GM10266 (cell line): ENCODE measurements at regions not wholly inside any gene's neighbourhood (a gene's known extent, or its start where the extent isn't known, plus 50 kb on each side); places are given as distances from the start of the nearest gene placed in this dataset.
"Not testable (repeated sequence)": the region's sequence is repeated elsewhere in the genome, so short reads cannot be mapped to it uniquely, and the experiment has no call there.

Source experiments
- DNase-seq: peaks from one replicate; pipeline ENCODE4 v3.0.0; 2012; ENCODE audit errors: extremely low spot score
- TF ChIP-seq, protein P1 (sequence below): IDR thresholded peaks from 2 replicates; pipeline ENCODE4 v1.5.1; 2012; ENCODE audit warnings: mild to moderate bottlenecking, low read depth; ENCODE audit not compliant: control insufficient read depth, insufficient read depth; ENCODE audit errors: missing control alignments

DNA sequence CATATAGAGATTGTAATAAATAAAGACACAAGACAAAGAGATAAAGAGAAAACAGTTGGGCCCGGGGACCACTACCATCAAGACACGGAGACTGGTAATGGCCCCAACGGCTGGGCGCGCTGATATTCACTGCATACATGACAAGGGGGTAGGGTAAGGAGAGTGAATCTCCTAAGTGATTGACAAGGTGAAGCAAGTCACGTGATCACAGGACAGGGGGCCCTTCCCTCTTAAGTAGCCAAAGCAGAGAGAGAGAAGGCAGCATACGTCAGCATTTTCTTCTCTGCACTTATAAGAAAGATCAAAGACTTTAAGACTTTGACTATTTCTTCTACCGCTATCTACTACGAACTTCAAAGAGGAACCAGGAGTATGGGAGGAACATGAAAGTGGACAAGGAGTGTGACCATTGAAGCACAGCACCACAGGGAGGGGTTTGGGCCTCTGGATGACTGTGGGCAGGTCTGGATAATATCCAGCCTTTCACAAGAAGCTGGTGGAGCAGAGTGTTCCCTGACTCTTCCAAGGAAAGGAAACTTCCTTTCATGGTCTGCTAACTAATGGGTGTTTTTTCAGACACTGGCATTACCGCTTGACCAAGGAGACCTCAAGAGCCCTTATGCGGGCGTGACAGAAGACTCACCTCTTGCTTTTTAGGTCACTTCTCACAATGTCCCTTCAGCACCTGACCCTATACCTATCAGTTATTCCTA, 75.6 kb downstream of the MRPL39 start:
- DNase-seq, result not testable (repeated sequence)

DNA sequence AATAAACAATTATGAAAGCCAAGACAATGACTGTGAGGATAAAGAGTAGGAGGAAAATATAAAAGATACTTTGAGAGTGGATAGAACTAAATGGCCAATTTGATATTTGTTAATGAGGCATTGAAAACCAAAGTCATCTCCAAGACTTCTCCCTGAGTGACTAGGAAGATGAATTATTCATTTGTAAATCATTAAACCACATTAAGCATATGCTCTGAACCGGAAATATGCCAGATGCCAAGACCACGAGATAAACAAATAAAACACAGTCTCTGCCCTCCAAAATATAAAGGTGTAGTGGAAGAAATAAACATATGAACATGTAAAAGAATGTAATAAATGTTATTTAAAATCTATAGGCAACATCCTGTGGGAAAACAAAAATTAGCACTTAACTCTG, 78.8 kb downstream of the MRPL39 start:
- TF ChIP-seq, protein P1, sequence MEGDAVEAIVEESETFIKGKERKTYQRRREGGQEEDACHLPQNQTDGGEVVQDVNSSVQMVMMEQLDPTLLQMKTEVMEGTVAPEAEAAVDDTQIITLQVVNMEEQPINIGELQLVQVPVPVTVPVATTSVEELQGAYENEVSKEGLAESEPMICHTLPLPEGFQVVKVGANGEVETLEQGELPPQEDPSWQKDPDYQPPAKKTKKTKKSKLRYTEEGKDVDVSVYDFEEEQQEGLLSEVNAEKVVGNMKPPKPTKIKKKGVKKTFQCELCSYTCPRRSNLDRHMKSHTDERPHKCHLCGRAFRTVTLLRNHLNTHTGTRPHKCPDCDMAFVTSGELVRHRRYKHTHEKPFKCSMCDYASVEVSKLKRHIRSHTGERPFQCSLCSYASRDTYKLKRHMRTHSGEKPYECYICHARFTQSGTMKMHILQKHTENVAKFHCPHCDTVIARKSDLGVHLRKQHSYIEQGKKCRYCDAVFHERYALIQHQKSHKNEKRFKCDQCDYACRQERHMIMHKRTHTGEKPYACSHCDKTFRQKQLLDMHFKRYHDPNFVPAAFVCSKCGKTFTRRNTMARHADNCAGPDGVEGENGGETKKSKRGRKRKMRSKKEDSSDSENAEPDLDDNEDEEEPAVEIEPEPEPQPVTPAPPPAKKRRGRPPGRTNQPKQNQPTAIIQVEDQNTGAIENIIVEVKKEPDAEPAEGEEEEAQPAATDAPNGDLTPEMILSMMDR, result no peak
- DNase-seq, result no peak

- TF ChIP-seq, protein P1, result no peak
- no peak for DNase-seq
Observed at GRCh38 chr21:25518491-25518911, 88.8 kb downstream of the MRPL39 start.

- TF ChIP-seq, protein P1, result no peak
- no peak for DNase-seq
Observed at GRCh38 chr21:25515484-25516405, 91.5 kb downstream of the MRPL39 start.

DNA sequence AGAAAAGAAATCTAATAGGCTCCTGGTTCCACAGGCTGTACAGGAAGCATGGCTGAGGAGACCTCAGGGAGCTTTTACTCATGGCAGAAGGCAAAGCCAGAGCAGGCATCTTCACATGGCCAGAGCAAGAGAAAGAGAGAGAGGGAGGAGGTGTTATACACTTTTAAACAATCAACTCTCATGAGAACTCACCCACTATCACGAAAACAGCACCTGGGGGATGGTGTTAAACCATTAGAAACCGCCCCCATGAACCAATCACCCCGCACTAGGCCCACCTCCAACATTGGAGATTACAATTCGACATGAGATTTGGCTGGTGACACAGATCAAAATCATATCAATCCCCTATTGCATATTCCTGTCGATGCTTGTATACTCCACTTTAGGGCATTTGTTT, 93.5 kb downstream of the MRPL39 start:
- TF ChIP-seq, protein P1, result no peak
- no peak for DNase-seq

- no peak for DNase-seq
- TF ChIP-seq, protein P1, result no peak
Observed at GRCh38 chr21:25512095-25513081, 94.9 kb downstream of the MRPL39 start.

DNA sequence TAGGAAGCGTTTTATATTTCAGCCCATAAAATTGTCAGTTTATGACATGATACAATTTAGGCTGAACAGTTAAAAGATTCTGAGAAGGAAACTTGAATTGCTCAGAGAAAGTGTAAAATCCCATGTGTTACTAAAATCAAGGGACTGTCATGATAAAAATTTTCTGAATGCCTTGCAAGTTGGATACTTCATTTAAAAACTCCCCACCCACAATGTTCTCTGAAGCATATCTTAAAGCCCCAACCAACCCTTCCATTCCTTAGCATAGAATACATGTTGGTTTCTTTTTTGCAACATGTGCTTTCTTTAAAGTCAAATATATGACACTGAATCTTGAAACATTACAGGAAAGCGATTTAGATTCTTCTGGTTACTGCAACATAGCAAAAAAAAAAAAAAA, 97.4 kb downstream of the MRPL39 start:
- TF ChIP-seq, protein P1, result no peak
- peak; percentile 35 for DNase-seq
